HCT116 (cell line): ENCODE measurements at regions not wholly inside any gene's neighbourhood (a gene's known extent, or its start where the extent isn't known, plus 50 kb on each side); places are given as distances from the start of the nearest gene placed in this dataset.

ENCODE experiments used
- CEBPB ChIP-seq: IDR thresholded peaks from 2 replicates; pipeline ENCODE4 v1.6.1; 2012; ENCODE audit warnings: low read depth
- CTCF ChIP-seq, 3 experiments: fragments of 200-600 bp in 1 of 3; sonication (generic) in 1 of 3; IDR thresholded peaks in 2 of 3; conservative IDR thresholded peaks in 1 of 3; 2 replicates each; pipeline ENCODE4 v1.5.1; 2012 to 2017; ENCODE audit warnings: low read depth in 2 of 3, low read length in 2 of 3, antibody characterized with exemption in 1 of 3, borderline replicate concordance in 1 of 3, control low read depth in 1 of 3, mild to moderate bottlenecking in 1 of 3, mixed read lengths in 1 of 3, mixed run types in 1 of 3, moderate library complexity in 1 of 3; ENCODE audit not compliant: insufficient read depth in 1 of 3
- EGR1 ChIP-seq: IDR thresholded peaks from 2 replicates; pipeline ENCODE4 v1.6.1; 2012; ENCODE audit warnings: low read depth
- EZH2 ChIP-seq: fragments of 200-600 bp; sonication (generic); IDR thresholded peaks from 2 replicates; pipeline ENCODE4 v1.6.1; 2017; ENCODE audit warnings: antibody characterized with exemption, mixed run types
- EZH2phosphoT487 ChIP-seq: fragments of 200-600 bp; IDR thresholded peaks from 2 replicates; pipeline ENCODE4 v1.6.1; 2018; ENCODE audit warnings: antibody characterized with exemption, borderline replicate concordance
- POLR2A ChIP-seq: IDR thresholded peaks from 2 replicates; pipeline ENCODE4 v1.7.0; 2011; ENCODE audit warnings: borderline replicate concordance; ENCODE audit not compliant: insufficient read depth, insufficient read length; ENCODE audit errors: extremely low read depth
- POLR2AphosphoS5 ChIP-seq: IDR thresholded peaks from 2 replicates; pipeline ENCODE4 v1.6.1; 2011; ENCODE audit warnings: mild to moderate bottlenecking, low read depth, low read length, moderate library complexity
- SIN3A ChIP-seq: IDR thresholded peaks from 2 replicates; pipeline ENCODE4 v1.6.1; 2012; ENCODE audit warnings: low read depth
- SRF ChIP-seq: IDR thresholded peaks from 2 replicates; pipeline ENCODE4 v1.6.1; 2012; ENCODE audit warnings: low read depth
- YY1 ChIP-seq: IDR thresholded peaks from 2 replicates; pipeline ENCODE4 v1.6.1; 2011; ENCODE audit warnings: low read length, low read depth, moderate library complexity, mild to moderate bottlenecking; ENCODE audit not compliant: insufficient replicate concordance; ENCODE audit errors: extremely low read depth
- ZNF274 ChIP-seq: fragments of 200-500 bp; sonication (Bioruptor generic); IDR thresholded peaks from 2 replicates; pipeline ENCODE4 v1.6.1; 2014; ENCODE audit warnings: mild to moderate bottlenecking, low read depth, low read length, inconsistent platforms

GRCh38 chr6:133040094-133040802 lies 200.9 kb upstream of the EYA4 start:
- TF ChIP-seq SRF (no peak), POLR2A (no peak), POLR2AphosphoS5 (no peak), EZH2 (no peak), CTCF (IDR thresholded peaks at IDR 0.05 in 2 of 3, conservative IDR thresholded peaks at IDR 0.05 in 1 of 3; ENCODE audit: borderline replicate concordance in 1 of 3, insufficient read depth in 1 of 3, low read depth in 2 of 3, low read length in 2 of 3) (peak; percentile 26 to 64 (median 54); a peak in 4 of 6 replicates), EZH2phosphoT487 (no peak), SIN3A (no peak), EGR1 (no peak), YY1 (no peak), ZNF274 (no peak), CEBPB (no peak)
